GM12865 (cell line): ENCODE measurements at regions not wholly inside any gene's neighbourhood (a gene's known extent, or its start where the extent isn't known, plus 50 kb on each side); places are given as distances from the start of the nearest gene placed in this dataset.
"Not testable (repeated sequence)": the region's sequence is repeated elsewhere in the genome, so short reads cannot be mapped to it uniquely, and the experiment has no call there.

Experiments
- DNase-seq: peaks from one replicate; pipeline ENCODE4 v3.0.0; 2010; ENCODE audit warnings: low read depth
- H3K4me3 ChIP-seq: 2 replicates; pipeline ENCODE4 v1.5.1; 2011; ENCODE audit warnings: mild to moderate bottlenecking, low read depth, low read length, control low read depth

DNA sequence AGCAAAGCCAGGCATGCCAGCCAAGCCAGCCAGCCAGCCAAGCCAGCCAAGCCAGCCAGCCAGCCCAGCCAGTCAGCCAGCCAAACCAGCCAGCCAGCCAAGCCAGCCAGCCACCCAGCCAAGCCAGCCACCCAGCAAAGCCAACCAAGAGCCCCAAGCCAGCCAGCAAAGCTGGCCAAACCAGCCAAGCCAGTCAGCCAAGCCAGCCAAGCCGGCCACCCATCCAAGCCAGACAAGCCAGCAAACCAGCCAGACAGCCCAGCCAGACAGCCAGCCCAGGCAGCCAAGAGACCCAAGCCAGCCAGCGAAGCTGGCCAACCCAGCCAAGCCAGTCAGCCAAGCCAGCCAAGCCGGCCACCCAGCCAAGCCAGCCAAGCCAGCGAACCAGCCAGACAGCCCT, 338.3 kb upstream of the PLGLB2 start:
- not testable (repeated sequence) for H3K4me3 ChIP-seq, DNase-seq

DNA sequence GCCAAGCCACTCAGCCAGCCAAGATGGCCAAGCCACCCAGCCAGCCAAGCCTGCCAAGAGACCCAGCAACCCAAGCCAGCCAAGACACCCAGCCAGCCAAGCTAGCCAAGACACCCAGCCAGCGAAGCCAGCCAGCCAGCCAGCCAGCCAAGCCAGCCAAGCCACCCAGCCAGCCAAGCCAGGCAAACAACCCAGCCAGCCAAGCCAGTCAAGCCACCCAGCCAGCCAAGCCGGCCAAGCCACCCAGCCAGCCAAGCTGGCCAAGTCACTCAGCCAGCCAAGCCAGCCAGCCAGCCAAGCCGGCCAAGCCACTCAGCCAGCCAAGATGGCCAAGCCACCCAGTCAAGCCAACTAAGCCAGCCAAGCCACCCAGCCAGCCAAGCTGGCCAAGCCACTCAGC, 337.5 kb upstream of the PLGLB2 start:
- DNase-seq, H3K4me3 ChIP-seq: not testable (repeated sequence)

GRCh38 chr2:87412036-87412820, 335.7 kb upstream of the PLGLB2 start:
- not testable (repeated sequence) for H3K4me3 ChIP-seq, DNase-seq

- not testable (repeated sequence) for H3K4me3 ChIP-seq, DNase-seq
These were observed 333.6 kb upstream of the PLGLB2 start for GRCh38 chr2:87414331-87414730.

- H3K4me3 ChIP-seq, DNase-seq: not testable (repeated sequence)
These were observed 332.9 kb upstream of the PLGLB2 start for GRCh38 chr2:87414795-87415570.

DNA sequence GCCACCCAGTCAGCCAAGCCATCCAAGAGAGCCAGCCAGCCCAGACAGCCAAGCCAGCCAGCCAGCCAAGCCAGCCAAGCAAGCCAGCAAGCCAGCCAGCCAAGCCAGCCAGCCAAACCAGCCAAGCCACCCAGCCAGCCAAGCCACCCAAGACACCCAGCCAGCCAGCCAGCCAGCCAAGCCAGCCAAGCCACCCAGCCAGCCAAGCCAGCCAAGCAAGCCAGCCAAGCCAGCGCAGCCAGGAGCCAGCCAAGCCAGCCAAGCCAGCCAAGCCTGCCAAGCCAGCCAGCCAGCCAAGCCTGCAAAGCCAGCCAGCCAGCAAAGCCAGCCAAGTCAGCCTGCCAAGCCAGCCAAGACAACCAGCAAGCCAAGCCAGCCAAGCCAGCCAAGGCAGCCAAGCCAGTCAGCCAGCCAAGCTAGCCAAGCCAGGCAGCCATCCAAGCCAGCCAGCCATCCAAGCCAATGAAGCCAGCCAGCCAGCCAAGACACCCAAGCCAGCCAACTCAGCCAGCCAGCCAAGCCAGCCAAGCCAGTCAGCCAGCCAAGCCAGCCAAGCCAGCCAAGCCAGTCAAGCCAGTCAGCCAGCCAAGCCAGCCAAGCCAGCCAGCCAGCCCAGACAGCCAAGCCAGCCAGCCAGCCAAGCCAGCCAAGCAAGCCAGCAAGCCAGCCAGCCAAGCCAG, 332.2 kb upstream of the PLGLB2 start:
- H3K4me3 ChIP-seq, DNase-seq: not testable (repeated sequence)

- not testable (repeated sequence) for H3K4me3 ChIP-seq, DNase-seq
These were observed 331.7 kb upstream of the PLGLB2 start for GRCh38 chr2:87416266-87416592.

- DNase-seq, H3K4me3 ChIP-seq: not testable (repeated sequence)
These were observed 330.7 kb upstream of the PLGLB2 start for GRCh38 chr2:87417147-87417546.

DNA sequence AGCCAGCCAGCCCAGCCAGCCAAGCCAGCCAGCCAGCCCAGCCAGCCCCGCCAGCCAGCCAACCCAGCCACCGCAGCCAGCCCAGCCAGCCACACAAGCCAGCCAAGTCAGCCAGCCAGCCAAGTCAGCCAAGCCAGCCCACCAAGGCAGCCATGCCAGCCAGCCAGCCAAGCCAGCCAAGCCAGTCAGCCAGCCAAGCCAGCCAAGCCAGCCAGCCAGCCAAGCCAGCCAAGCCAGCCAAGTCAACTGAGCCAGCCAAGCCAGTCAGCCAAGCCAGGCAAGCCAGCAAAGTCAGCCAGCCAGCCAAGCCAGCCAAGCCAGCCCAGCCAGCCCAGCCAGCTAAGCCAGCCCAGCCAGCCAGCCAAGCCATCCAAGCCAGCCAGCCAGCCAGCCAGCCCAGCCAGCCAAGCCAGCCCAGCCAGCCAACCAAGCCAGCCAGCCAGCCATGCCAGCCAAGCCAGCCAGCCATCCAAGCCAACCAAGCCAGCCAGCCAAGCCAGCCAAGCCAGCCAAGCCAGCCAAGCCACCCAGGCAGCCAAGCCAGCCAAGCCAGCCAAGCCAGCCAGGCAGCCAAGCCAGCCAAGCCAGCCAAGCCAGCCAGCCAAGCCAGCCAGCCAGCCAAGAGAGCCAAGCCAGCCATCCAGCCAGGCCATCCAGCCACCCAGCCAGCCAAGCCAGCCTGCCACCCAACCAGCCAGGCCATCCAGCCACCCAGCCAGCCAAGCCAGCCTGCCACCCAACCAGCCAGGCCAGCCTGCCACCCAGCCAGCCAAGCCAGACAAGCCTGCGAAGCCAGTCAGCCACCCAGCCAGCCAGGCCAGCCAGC, 329.9 kb upstream of the PLGLB2 start:
- H3K4me3 ChIP-seq, DNase-seq: not testable (repeated sequence)

DNA sequence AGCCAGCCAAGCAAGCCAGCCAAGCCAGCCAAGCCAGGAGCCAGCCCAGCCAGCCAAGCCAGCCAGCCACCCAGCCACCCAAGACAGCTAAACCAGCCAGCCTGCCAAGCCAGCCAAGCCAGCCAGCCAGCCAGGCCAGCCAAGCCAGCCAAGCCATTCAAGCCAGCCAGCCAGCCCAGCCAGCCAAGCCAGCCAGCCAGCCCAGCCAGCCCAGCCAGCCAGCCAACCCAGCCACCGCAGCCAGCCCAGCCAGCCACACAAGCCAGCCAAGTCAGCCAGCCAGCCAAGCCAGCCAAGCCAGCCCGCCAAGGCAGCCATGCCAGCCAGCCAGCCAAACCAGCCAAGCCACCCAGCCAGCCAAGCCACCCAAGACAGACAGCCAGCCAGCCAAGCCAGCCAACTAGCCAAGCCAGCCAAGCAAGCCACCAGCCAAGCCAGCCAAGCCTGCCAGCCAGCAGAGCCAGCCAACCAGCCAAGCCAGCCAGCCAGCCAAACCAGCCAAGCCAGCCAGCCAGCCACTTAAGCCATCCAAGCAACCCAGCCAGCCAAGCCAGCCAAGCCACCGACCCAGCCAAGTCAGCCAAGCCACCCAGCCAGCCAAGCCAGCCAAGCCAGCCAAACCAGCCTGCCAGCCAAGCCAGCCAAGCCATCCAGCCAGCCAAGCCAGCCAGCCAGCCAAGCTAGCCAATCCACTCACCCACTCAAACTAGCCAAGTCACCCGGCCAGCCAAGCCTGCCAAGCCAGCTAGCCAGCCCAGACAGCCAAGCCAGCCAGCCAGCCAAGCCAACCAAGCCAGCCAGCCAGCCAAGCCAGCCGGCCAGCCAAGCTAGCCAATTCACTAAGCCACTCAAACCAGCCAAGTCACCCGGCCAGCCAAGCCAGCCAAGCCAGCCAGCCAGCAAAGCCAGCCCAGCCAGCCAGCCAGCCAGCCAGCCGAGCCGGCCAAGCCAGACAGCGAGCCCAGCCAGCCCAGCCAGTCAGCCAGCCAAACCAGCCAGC, 328.8 kb upstream of the PLGLB2 start:
- not testable (repeated sequence) for H3K4me3 ChIP-seq, DNase-seq

DNA sequence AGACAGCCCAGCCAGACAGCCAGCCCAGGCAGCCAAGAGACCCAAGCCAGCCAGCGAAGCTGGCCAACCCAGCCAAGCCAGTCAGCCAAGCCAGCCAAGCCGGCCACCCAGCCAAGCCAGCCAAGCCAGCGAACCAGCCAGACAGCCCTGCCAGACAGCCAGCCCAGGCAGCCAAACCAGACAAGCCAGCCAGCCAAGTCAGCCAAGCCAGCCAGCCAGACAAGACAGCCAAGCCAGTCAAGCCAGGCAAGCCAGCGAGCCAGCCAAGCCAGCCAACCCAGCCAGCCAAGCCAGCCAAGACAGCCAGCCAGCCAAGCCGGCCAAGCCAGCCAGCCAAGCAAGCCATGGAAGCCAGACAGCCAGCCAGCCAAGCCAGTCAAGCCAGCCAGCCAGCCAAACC, 327.9 kb upstream of the PLGLB2 start:
- not testable (repeated sequence) for H3K4me3 ChIP-seq, DNase-seq

DNA sequence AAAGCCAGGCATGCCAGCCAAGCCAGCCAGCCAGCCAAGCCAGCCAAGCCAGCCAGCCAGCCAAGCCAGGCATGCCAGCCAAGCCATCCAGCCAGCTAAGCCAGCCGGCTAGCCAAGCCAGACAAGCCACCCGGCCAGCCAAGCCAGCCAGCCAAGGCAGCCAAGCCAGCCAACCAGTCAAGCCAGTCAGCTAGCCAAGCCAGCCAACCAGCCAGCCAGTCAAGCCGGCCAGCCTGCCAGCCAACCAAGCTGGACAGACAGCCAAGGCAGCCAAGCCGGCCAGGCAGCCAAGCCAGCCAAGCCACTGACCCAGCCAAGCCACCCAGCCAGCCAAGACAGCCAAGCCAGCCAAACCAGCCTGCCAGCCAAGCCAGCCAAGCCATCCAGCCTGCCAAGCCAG, 326.9 kb upstream of the PLGLB2 start:
- H3K4me3 ChIP-seq, DNase-seq: not testable (repeated sequence)

- H3K4me3 ChIP-seq, DNase-seq: not testable (repeated sequence)
These were observed 323.8 kb upstream of the PLGLB2 start for GRCh38 chr2:87423796-87424762.

DNA sequence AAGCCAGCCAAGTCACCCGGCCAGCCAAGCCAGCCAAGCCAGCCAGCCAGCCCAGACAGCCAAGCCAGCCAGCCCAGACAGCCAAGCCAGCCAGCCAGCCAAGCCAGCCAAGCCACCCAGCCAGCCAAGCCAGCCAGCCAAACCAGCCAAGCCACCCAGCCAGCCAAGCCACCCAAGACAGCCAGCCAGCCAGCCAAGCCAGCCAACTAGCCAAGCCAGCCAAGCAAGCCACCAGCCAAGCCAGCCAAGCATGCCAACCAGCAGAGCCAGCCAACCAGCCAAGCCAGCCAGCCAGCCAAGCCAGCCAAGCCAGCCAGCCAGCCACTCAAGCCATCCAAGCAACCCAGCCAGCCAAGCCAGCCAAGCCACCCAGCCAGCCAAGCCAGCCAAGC, 323.1 kb upstream of the PLGLB2 start:
- not testable (repeated sequence) for H3K4me3 ChIP-seq, DNase-seq

GRCh38 chr2:87425191-87425590, 322.7 kb upstream of the PLGLB2 start:
- not testable (repeated sequence) for H3K4me3 ChIP-seq, DNase-seq

GRCh38 chr2:87425717-87426116, 322.2 kb upstream of the PLGLB2 start:
- DNase-seq: not testable (repeated sequence)

More at GRCh38 chr2:87425717-87426116, 322.2 kb upstream of the PLGLB2 start:
- not testable (repeated sequence) for H3K4me3 ChIP-seq
